IMR-90 (cell line): ENCODE measurements at regions not wholly inside any gene's neighbourhood (a gene's known extent, or its start where the extent isn't known, plus 50 kb on each side); places are given as distances from the start of the nearest gene placed in this dataset.

Experiments
- ATAC-seq: fragments of 200-7000 bp; cut with Tn5 transposase; 2 replicates; pipeline ENCODE4 v1.9.1; 2020; ENCODE audit warnings: low read depth, mild to moderate bottlenecking, moderate library complexity
- BruUV-seq: library from RNA; stranded (reverse); fragments of 400-500 nt; replicated peaks from 2 replicates; lab custom pipeline; 2021; lab: Mats Ljungman, UMichigan
- CTCF ChIA-PET: fragments of 300-600 bp; formaldehyde crosslinking; extraction: SDS; loops from one replicate; lab custom pipeline; 2021; ENCODE audit warnings: antibody characterized with exemption; lab: Yijun Ruan, JAX
- POLR2A ChIA-PET: fragments of 300-600 bp; sonication (Branson Sonifier 250); formaldehyde crosslinking; loops from one replicate; lab custom pipeline; 2022; ENCODE audit warnings: antibody characterized with exemption; ENCODE audit not compliant: unreplicated experiment; lab: Charles Lee
- DNase-seq: peaks from one replicate; pipeline ENCODE4 v3.0.0; 2013
- H2AFZ ChIP-seq: replicated peaks from 2 replicates; pipeline ENCODE3; 2013; ENCODE audit warnings: low read length, mild to moderate bottlenecking; ENCODE audit not compliant: poor library complexity
- H2AK5ac ChIP-seq: 2 replicates; pipeline ENCODE4 v1.6.1; 2013; ENCODE audit warnings: low read depth, low read length, inconsistent platforms
- H2AK9ac ChIP-seq: replicated peaks from 2 replicates; pipeline ENCODE3; 2013; ENCODE audit warnings: mild to moderate bottlenecking, low read depth, low read length, moderate library complexity; ENCODE audit not compliant: poor library complexity
- H2BK120ac ChIP-seq: 2 replicates; pipeline ENCODE4 v1.6.1; 2013; ENCODE audit warnings: low read depth, low read length, inconsistent platforms
- H2BK15ac ChIP-seq: 3 replicates; pipeline ENCODE4 v1.6.1; 2013; ENCODE audit warnings: low read depth, low read length, inconsistent platforms
- H2BK20ac ChIP-seq: 2 replicates; pipeline ENCODE4 v1.6.1; 2013; ENCODE audit warnings: low read depth, mild to moderate bottlenecking, inconsistent platforms, low read length, moderate library complexity
- H2BK5ac ChIP-seq: 2 replicates; pipeline ENCODE4 v1.6.1; 2013; ENCODE audit warnings: mild to moderate bottlenecking, low read depth, low read length, inconsistent platforms; ENCODE audit not compliant: poor library complexity, severe bottlenecking
- H3K14ac ChIP-seq: replicated peaks from 2 replicates; pipeline ENCODE4 v1.6.1; 2013; ENCODE audit warnings: low read depth, low read length, inconsistent platforms
- H3K18ac ChIP-seq: 2 replicates; pipeline ENCODE4 v1.6.1; 2013; ENCODE audit warnings: low read depth, low read length, control low read depth
- H3K23ac ChIP-seq: 2 replicates; pipeline ENCODE4 v1.6.1; 2013; ENCODE audit warnings: low read depth, low read length, inconsistent platforms
- H3K27ac ChIP-seq: 2 replicates; pipeline ENCODE4 v1.5.1; 2013; ENCODE audit warnings: mild to moderate bottlenecking, control low read depth, low read length; ENCODE audit not compliant: insufficient read depth
- H3K27me3 ChIP-seq: 2 replicates; pipeline ENCODE4 v1.6.1; 2013; ENCODE audit warnings: low read length; ENCODE audit not compliant: control insufficient read depth, insufficient read depth
- H3K36me3 ChIP-seq: 2 replicates; pipeline ENCODE4 v1.6.1; 2013; ENCODE audit warnings: low read length, mixed read lengths; ENCODE audit not compliant: control insufficient read depth, insufficient read depth
- H3K4ac ChIP-seq: 2 replicates; pipeline ENCODE4 v1.6.1; 2013; ENCODE audit warnings: low read depth, low read length, inconsistent platforms
- H3K4me1 ChIP-seq: 2 replicates; pipeline ENCODE4 v1.6.1; 2013; ENCODE audit warnings: low read length, mixed read lengths; ENCODE audit not compliant: control insufficient read depth, insufficient read depth
- H3K4me2 ChIP-seq: 2 replicates; pipeline ENCODE4 v1.6.1; 2013; ENCODE audit warnings: low read depth, mild to moderate bottlenecking, control low read depth, low read length, moderate library complexity
- H3K4me3 ChIP-seq: 2 replicates; pipeline ENCODE4 v1.5.1; 2013; ENCODE audit warnings: low read depth, mild to moderate bottlenecking, control low read depth, low read length, moderate library complexity; ENCODE audit not compliant: insufficient read depth
- H3K56ac ChIP-seq: 2 replicates; pipeline ENCODE4 v1.6.1; 2013; ENCODE audit warnings: low read length, inconsistent platforms; ENCODE audit not compliant: insufficient read depth; ENCODE audit errors: extremely low read depth
- H3K79me1 ChIP-seq, 2 experiments: 2 replicates each; pipeline ENCODE4 v1.6.1; 2013; ENCODE audit warnings: low read length in 2 of 2, inconsistent platforms in 1 of 2, low read depth in 1 of 2
- H3K9ac ChIP-seq: 2 replicates; pipeline ENCODE4 v1.6.1; 2013; ENCODE audit warnings: low read depth, low read length, control low read depth
- H3K9me1 ChIP-seq: 2 replicates; pipeline ENCODE4 v1.6.1; 2013; ENCODE audit warnings: low read length, inconsistent platforms; ENCODE audit not compliant: insufficient read depth
- H3K9me3 ChIP-seq: 2 replicates; pipeline ENCODE4 v1.6.1; 2013; ENCODE audit warnings: low read length; ENCODE audit not compliant: control insufficient read depth, insufficient read depth
- H4K20me1 ChIP-seq: 2 replicates; pipeline ENCODE4 v1.6.1; 2013; ENCODE audit warnings: low read length, inconsistent platforms; ENCODE audit not compliant: insufficient read depth
- H4K5ac ChIP-seq: 2 replicates; pipeline ENCODE4 v1.6.1; 2013; ENCODE audit warnings: mild to moderate bottlenecking, low read depth, low read length, control low read depth
- H4K8ac ChIP-seq, 2 experiments: 2 replicates each; pipeline ENCODE4 v1.6.1; 2013; ENCODE audit warnings: low read depth in 2 of 2, low read length in 2 of 2, control low read depth in 1 of 2, inconsistent platforms in 1 of 2
- H4K91ac ChIP-seq: 2 replicates; pipeline ENCODE4 v1.6.1; 2013; ENCODE audit warnings: low read depth, low read length, inconsistent platforms; ENCODE audit not compliant: insufficient read depth
- CHD1 ChIP-seq: IDR thresholded peaks from 2 replicates; pipeline ENCODE4 v1.6.1; 2012; ENCODE audit warnings: low read depth, low read length, improper control_type of control experiment
- CTCF ChIP-seq: conservative IDR thresholded peaks from 2 replicates; pipeline ENCODE4 v1.5.1; 2012; ENCODE audit warnings: mild to moderate bottlenecking, low read depth, low read length, improper control_type of control experiment
- ELK1 ChIP-seq: fragments of 150-350 bp; IDR thresholded peaks from 2 replicates; pipeline ENCODE4 v1.6.1; 2016; ENCODE audit warnings: low read depth, mild to moderate bottlenecking, low read length, moderate library complexity, borderline replicate concordance
- FOS ChIP-seq: fragments of 150-350 bp; IDR thresholded peaks from 2 replicates; pipeline ENCODE4 v1.6.1; 2016; ENCODE audit warnings: low read depth, low read length
- MAZ ChIP-seq: IDR thresholded peaks from 2 replicates; pipeline ENCODE4 v1.6.1; 2012; ENCODE audit warnings: low read depth, mild to moderate bottlenecking, low read length, improper control_type of control experiment, moderate library complexity, borderline replicate concordance
- NFE2L2 ChIP-seq: fragments of 150-350 bp; IDR thresholded peaks from 2 replicates; pipeline ENCODE4 v1.6.1; 2016; ENCODE audit warnings: low read depth, mild to moderate bottlenecking, low read length
- POLR2A ChIP-seq: IDR thresholded peaks from 2 replicates; pipeline ENCODE4 v1.6.1; 2012; ENCODE audit warnings: mild to moderate bottlenecking, low read depth, low read length
- RAD21 ChIP-seq: IDR thresholded peaks from 2 replicates; pipeline ENCODE4 v1.6.1; 2012; ENCODE audit warnings: low read length, improper control_type of control experiment
- RCOR1 ChIP-seq: IDR thresholded peaks from 2 replicates; pipeline ENCODE4 v1.6.1; 2012; ENCODE audit warnings: mild to moderate bottlenecking, low read length, improper control_type of control experiment; ENCODE audit not compliant: insufficient replicate concordance
- RFX5 ChIP-seq: IDR thresholded peaks from 2 replicates; pipeline ENCODE4 v1.8.0; 2012; ENCODE audit warnings: low read depth, mild to moderate bottlenecking, low read length, moderate library complexity
- WGBS, 2 experiments: methylation state at CpG; one replicate each; pipeline versions ENCODE4 v1.1.5 to v1.1.7; 2013; ENCODE audit warnings: missing lambda C conversion rate in 2 of 2; ENCODE audit not compliant: insufficient read length in 1 of 2; ENCODE audit errors: extremely low coverage in 2 of 2; 5-methylcytosine and 5-hydroxymethylcytosine counted together
- dilution Hi-C: fragments of 300-500 bp; cut with HindIII; formaldehyde crosslinking; loops from one replicate; pipeline ENCODE4 v1.14.3; 2018; ENCODE audit warnings: low sequenced_read_pairs; ENCODE audit not compliant: unreplicated experiment
- in situ Hi-C: fragments of 300-500 bp; cut with MboI; formaldehyde crosslinking; loops from 3 replicates; pipeline ENCODE4 v1.14.3; 2019; ENCODE audit warnings: low sequenced_read_pairs, inconsistent platforms, mixed read lengths
- intact Hi-C: fragments of 100-400 bp; cut with micrococcal nuclease; formaldehyde crosslinking; loops from 2 replicates; pipeline ENCODE4 v1.10.0; 2022
- TF ChIP-seq, protein P1 (sequence below): fragments of 150-350 bp; IDR thresholded peaks from 2 replicates; pipeline ENCODE4 v1.6.1; 2017; ENCODE audit warnings: mild to moderate bottlenecking, antibody characterized with exemption, low read length, low read depth

- Histone ChIP-seq H3K18ac (no peak overlapping the region), H3K27ac (no peak overlapping the region), H3K4ac (no peak overlapping the region), H2BK5ac (no peak overlapping the region), H2BK20ac (no peak overlapping the region), H2AK9ac (no peak overlapping the region), H4K20me1 (no peaks in the 10 kb centered on the region), H3K23ac (no peak overlapping the region), H4K8ac (no peak overlapping the region), H3K14ac (no peak overlapping the region), H2BK15ac (no peak overlapping the region), H3K27me3 (no peaks in the 10 kb centered on the region), H3K4me1 (no peaks in the 10 kb centered on the region), H4K91ac (no peak overlapping the region), H2AK5ac (no peak overlapping the region), H3K9me1 (no peaks in the 10 kb centered on the region), H3K4me2 (no peak overlapping the region), H2BK120ac (no peak overlapping the region), H3K36me3 (no peaks in the 10 kb centered on the region), H3K56ac (no peak overlapping the region), H3K79me1 (no peaks in the 10 kb centered on the region), H4K5ac (no peak overlapping the region), H3K9ac (no peak overlapping the region), H3K4me3 (no peak overlapping the region), H3K9me3 (peaks cover 8% of the 10 kb centered on the region; the same call in 1 of the 2 replicates), H2AFZ (no peak overlapping the region)
- POLR2A ChIA-PET, result no interaction called here
- no peak for ATAC-seq
- dilution Hi-C loops, result no loop called here
- DNase-seq, result no peak
- CTCF ChIA-PET, result no interaction called here
- WGBS, 2 experiments, result no CpG with 5 or more reads among the region's 5 CpGs
- intact Hi-C loops, result no loop called here
- no TSS peak for BruUV-seq
- no peak for TF ChIP-seq NFE2L2
- no peak for TF ChIP-seq FOS
- no peak for TF ChIP-seq POLR2A
- no peak for TF ChIP-seq RAD21
- no peak for TF ChIP-seq ELK1
- no peak for TF ChIP-seq MAZ
- no peak for TF ChIP-seq CTCF
- no peak for TF ChIP-seq CHD1
- TF ChIP-seq, protein P1, sequence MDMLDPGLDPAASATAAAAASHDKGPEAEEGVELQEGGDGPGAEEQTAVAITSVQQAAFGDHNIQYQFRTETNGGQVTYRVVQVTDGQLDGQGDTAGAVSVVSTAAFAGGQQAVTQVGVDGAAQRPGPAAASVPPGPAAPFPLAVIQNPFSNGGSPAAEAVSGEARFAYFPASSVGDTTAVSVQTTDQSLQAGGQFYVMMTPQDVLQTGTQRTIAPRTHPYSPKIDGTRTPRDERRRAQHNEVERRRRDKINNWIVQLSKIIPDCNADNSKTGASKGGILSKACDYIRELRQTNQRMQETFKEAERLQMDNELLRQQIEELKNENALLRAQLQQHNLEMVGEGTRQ, result no peak
- no peak for TF ChIP-seq RFX5
- no peak for TF ChIP-seq RCOR1
- in situ Hi-C loops, result no loop called here
These were observed 767.1 kb upstream of the API5 start for GRCh38 chr11:42544726-42545125.
